H1 (cell line): ENCODE measurements at regions not wholly inside any gene's neighbourhood (a gene's known extent, or its start where the extent isn't known, plus 50 kb on each side); places are given as distances from the start of the nearest gene placed in this dataset.

Source experiments
- CTCF ChIA-PET: fragments of 300-600 bp; sonication (Branson Sonifier 250); formaldehyde crosslinking; loops from one replicate; lab custom pipeline; 2021; ENCODE audit not compliant: partially characterized antibody; lab: Charles Lee
- POLR2A ChIA-PET: fragments of 300-600 bp; sonication (Branson Sonifier 250); formaldehyde crosslinking; loops from one replicate; lab custom pipeline; 2021; ENCODE audit warnings: inconsistent platforms; ENCODE audit not compliant: partially characterized antibody; lab: Charles Lee
- DNase-seq, 2 experiments: peaks; one replicate each; pipeline versions ENCODE4 v3.0.0 to v3.0.0-alpha.2; 2010 to 2022; ENCODE audit warnings: low spot score in 2 of 2, low read depth in 1 of 2, mixed read lengths in 1 of 2
- FAIRE-seq: peaks from 2 replicates; lab custom pipeline; 2011; peaks lifted over from hg19 to GRCh38; lab: Jason Lieb, UNC
- H2AFZ ChIP-seq: 2 replicates; pipeline ENCODE4 v1.8.1; 2012; ENCODE audit warnings: low read length, inconsistent platforms
- H2AK5ac ChIP-seq: 2 replicates; pipeline ENCODE4 v1.6.1; 2013; ENCODE audit warnings: low read depth, low read length
- H2BK120ac ChIP-seq: replicated peaks from 2 replicates; pipeline ENCODE3; 2013; ENCODE audit warnings: low read depth, low read length, inconsistent platforms
- H2BK12ac ChIP-seq: 2 replicates; pipeline ENCODE4 v1.6.1; 2013; ENCODE audit warnings: low read depth, low read length
- H2BK15ac ChIP-seq: 2 replicates; pipeline ENCODE4 v1.6.1; 2013; ENCODE audit warnings: low read length
- H2BK20ac ChIP-seq: 2 replicates; pipeline ENCODE4 v1.6.1; 2013; ENCODE audit warnings: low read length
- H2BK5ac ChIP-seq: 2 replicates; pipeline ENCODE4 v1.6.1; 2013; ENCODE audit warnings: low read depth, low read length
- H3K14ac ChIP-seq: 2 replicates; pipeline ENCODE4 v1.6.1; 2013; ENCODE audit warnings: inconsistent platforms; ENCODE audit not compliant: insufficient read length
- H3K18ac ChIP-seq: 2 replicates; pipeline ENCODE4 v1.6.1; 2013; ENCODE audit warnings: low read length; ENCODE audit errors: extremely low read depth
- H3K23ac ChIP-seq: 2 replicates; pipeline ENCODE4 v1.6.1; 2013; ENCODE audit warnings: inconsistent platforms; ENCODE audit not compliant: insufficient read length
- H3K23me2 ChIP-seq: 2 replicates; pipeline ENCODE4 v1.6.1; 2013; ENCODE audit warnings: low read depth, low read length
- H3K27ac ChIP-seq: 2 replicates; pipeline ENCODE4 v1.6.1; 2011; ENCODE audit warnings: low read depth, low read length, inconsistent platforms
- H3K27me3 ChIP-seq, 4 experiments: replicated peaks in 1 of 4; 1 replicate in 1 of 4; 2 replicates in 3 of 4; pipeline versions ENCODE4 v1.6.1 to v1.8.1; 2011 to 2013; ENCODE audit warnings: low read length in 3 of 4, mild to moderate bottlenecking in 3 of 4, inconsistent platforms in 2 of 4, mixed read lengths in 2 of 4, moderate library complexity in 1 of 4; ENCODE audit not compliant: control insufficient read depth in 3 of 4, insufficient read depth in 3 of 4; ENCODE audit errors: extremely low read depth in 1 of 4
- H3K36me3 ChIP-seq, 4 experiments: 2 replicates each; pipeline versions ENCODE4 v1.6.1 to v1.8.1; 2011 to 2013; ENCODE audit warnings: mild to moderate bottlenecking in 4 of 4, low read length in 3 of 4, moderate library complexity in 2 of 4, control low read depth in 1 of 4, inconsistent platforms in 1 of 4; ENCODE audit not compliant: insufficient read depth in 4 of 4, control insufficient read depth in 2 of 4
- H3K4ac ChIP-seq: replicated peaks from 2 replicates; pipeline ENCODE3; 2013; ENCODE audit warnings: low read length, low read depth, mixed read lengths, inconsistent platforms; ENCODE audit not compliant: insufficient read length
- H3K4me1 ChIP-seq, 4 experiments: replicated peaks in 1 of 4; 1 replicate in 1 of 4; 2 replicates in 3 of 4; pipeline versions ENCODE4 v1.6.1 to v1.8.1; 2011 to 2013; ENCODE audit warnings: low read length in 3 of 4, inconsistent platforms in 2 of 4, mixed read lengths in 1 of 4; ENCODE audit not compliant: insufficient read depth in 4 of 4, control insufficient read depth in 3 of 4
- H3K4me2 ChIP-seq, 2 experiments: 2 replicates each; pipeline versions ENCODE4 v1.6.1 to v1.8.1; 2011 to 2013; ENCODE audit warnings: low read depth in 2 of 2, low read length in 2 of 2, control low read depth in 1 of 2, inconsistent platforms in 1 of 2, mild to moderate bottlenecking in 1 of 2; ENCODE audit not compliant: insufficient read depth in 1 of 2
- H3K4me3 ChIP-seq, 4 experiments: fragments of 200-600, 300-600 bp in 1 of 4; sonication (generic), shearing (Covaris generic), sonication (Bioruptor Twin) in 1 of 4; 2 replicates each; pipeline versions ENCODE4 v1.5.1 to v1.8.1; 2011 to 2016; ENCODE audit warnings: low read length in 4 of 4, low read depth in 3 of 4, control low read depth in 2 of 4, inconsistent platforms in 2 of 4, mild to moderate bottlenecking in 2 of 4, mixed read lengths in 1 of 4, moderate library complexity in 1 of 4; ENCODE audit not compliant: insufficient read depth in 2 of 4; ENCODE audit errors: extremely low read depth in 1 of 4
- H3K56ac ChIP-seq: replicated peaks from 2 replicates; pipeline ENCODE3; 2013; ENCODE audit warnings: low read depth, mild to moderate bottlenecking, mixed read lengths, low read length, inconsistent platforms; ENCODE audit not compliant: insufficient read length
- H3K79me1 ChIP-seq: 2 replicates; pipeline ENCODE4 v1.6.1; 2013; ENCODE audit warnings: low read depth, low read length, control low read depth
- H3K79me2 ChIP-seq, 2 experiments: 2 replicates each; pipeline versions ENCODE4 v1.6.1 to v1.8.1; 2012 to 2013; ENCODE audit warnings: low read length in 2 of 2, mild to moderate bottlenecking in 2 of 2, inconsistent platforms in 1 of 2; ENCODE audit not compliant: insufficient read depth in 2 of 2, control insufficient read depth in 1 of 2
- H3K9ac ChIP-seq, 4 experiments: replicated peaks in 1 of 4; 1 replicate in 1 of 4; 2 replicates in 3 of 4; pipeline versions ENCODE4 v1.6.1 to v1.8.1; 2011 to 2013; ENCODE audit warnings: low read depth in 3 of 4, low read length in 3 of 4, control low read depth in 2 of 4, mild to moderate bottlenecking in 2 of 4, moderate library complexity in 2 of 4, inconsistent platforms in 1 of 4; ENCODE audit errors: extremely low read depth in 1 of 4
- H3K9me3 ChIP-seq, 2 experiments: 2 replicates each; pipeline versions ENCODE4 v1.6.1 to v1.8.1; 2012 to 2013; ENCODE audit warnings: mild to moderate bottlenecking in 2 of 2, moderate library complexity in 2 of 2, control low read depth in 1 of 2, inconsistent platforms in 1 of 2, low read depth in 1 of 2, low read length in 1 of 2, mixed read lengths in 1 of 2; ENCODE audit not compliant: insufficient read depth in 2 of 2
- H4K20me1 ChIP-seq, 2 experiments: replicated peaks in 1 of 2; 2 replicates each; pipeline versions ENCODE3 to v1.8.1; 2011 to 2013; ENCODE audit warnings: inconsistent platforms in 2 of 2, low read length in 2 of 2, mild to moderate bottlenecking in 1 of 2; ENCODE audit not compliant: insufficient read depth in 2 of 2, control insufficient read depth in 1 of 2
- H4K5ac ChIP-seq: 2 replicates; pipeline ENCODE4 v1.6.1; 2013; ENCODE audit warnings: low read length, low read depth, mixed read lengths, inconsistent platforms; ENCODE audit not compliant: insufficient read length
- H4K8ac ChIP-seq: 2 replicates; pipeline ENCODE4 v1.8.0; 2013; ENCODE audit warnings: mild to moderate bottlenecking, moderate library complexity, low read length, inconsistent platforms; ENCODE audit not compliant: insufficient read depth; ENCODE audit errors: extremely low read depth
- H4K91ac ChIP-seq: replicated peaks from 2 replicates; pipeline ENCODE3; 2013; ENCODE audit warnings: low read length, mixed read lengths, inconsistent platforms; ENCODE audit not compliant: insufficient read length
- CHD7 ChIP-seq: fragments of 300-600 bp; sonication (generic); IDR thresholded peaks from 2 replicates; pipeline ENCODE4 v1.7.1; 2012; ENCODE audit warnings: low read length, moderate library complexity, mild to moderate bottlenecking, inconsistent platforms; ENCODE audit not compliant: insufficient replicate concordance
- WGBS, 2 experiments: shearing (Covaris generic) in 1 of 2; methylation state at CpG; one replicate each; pipeline versions ENCODE4 v1.1.6 to v1.1.7; 2013 to 2015; ENCODE audit warnings: low lambda C conversion rate in 2 of 2, mixed read lengths in 2 of 2, inconsistent platforms in 1 of 2, low coverage in 1 of 2, missing lambda C conversion rate in 1 of 2; ENCODE audit not compliant: insufficient replicate concordance in 2 of 2, insufficient coverage in 1 of 2, insufficient read length in 1 of 2; ENCODE audit errors: extremely low coverage in 1 of 2, missing lambda C conversion rate in 1 of 2; 5-methylcytosine and 5-hydroxymethylcytosine counted together

GRCh38 chr11:109783840-109784239 lies 309.4 kb upstream of the ZC3H12C start:
- ChIA-PET POLR2A (no interaction called here), CTCF (interaction anchor here (1.1 kb wide), 1 partner anchor 20 kb away, joined by 3 read pairs; no protein-coding TSS in a partner anchor)
- Histone ChIP-seq H2AK5ac (no peak overlapping the region), H2BK20ac (no peak overlapping the region), H2BK120ac (no peak overlapping the region), H3K14ac (no peak overlapping the region), H4K91ac (no peak overlapping the region), H3K4ac (no peak overlapping the region), H3K79me2 (no peaks in the 10 kb centered on the region), H3K56ac (no peak overlapping the region), H3K9ac (no peak overlapping the region), H4K8ac (no peak overlapping the region), H3K36me3 (no peaks in the 10 kb centered on the region), H4K20me1 (no peaks in the 10 kb centered on the region), H3K27ac (no peak overlapping the region), H2BK5ac (no peak overlapping the region), H3K9me3 (no peaks in the 10 kb centered on the region), H3K4me2 (no peak overlapping the region), H2BK12ac (no peak overlapping the region), H3K79me1 (no peaks in the 10 kb centered on the region), H2AFZ (no peak overlapping the region), H3K23ac (no peak overlapping the region), H3K18ac (no peak overlapping the region), H4K5ac (no peak overlapping the region), H3K23me2 (no peaks in the 10 kb centered on the region), H2BK15ac (no peak overlapping the region), H3K27me3 (no peaks in the 10 kb centered on the region), H3K4me3 (no peak overlapping the region), H3K4me1 (peaks cover 0 to 6% (median 0%) of the 10 kb centered on the region in 4 experiments; a peak in 2 of 7 replicates)
- DNase-seq = no peak
- FAIRE-seq = no peak
- WGBS, 2 experiments = 76% methylated on average over 3 of the region's 3 CpGs; no CpG with 5 or more reads in 1 of the 2 experiments
- TF ChIP-seq CHD7 = no peak
